Left kidney (tissue), 1 donor: ENCODE measurements at regions not wholly inside any gene's neighbourhood (a gene's known extent, or its start where the extent isn't known, plus 50 kb on each side); places are given as distances from the start of the nearest gene placed in this dataset.

Experiments used
- DNase-seq: peaks from one replicate; pipeline ENCODE4 v3.0.0-alpha.2; 2013

GRCh38 chr20:58565461-58566175 is 50.4 kb upstream of the APCDD1L start:
- DNase-seq = no peak
